ENCODE measurements at regions not wholly inside any gene's neighbourhood (a gene's known extent, or its start where the extent isn't known, plus 50 kb on each side); places are given as distances from the start of the nearest gene placed in this dataset.
"Not testable (repeated sequence)": the region's sequence is repeated elsewhere in the genome, so short reads cannot be mapped to it uniquely, and the experiment has no call there.

DNA sequence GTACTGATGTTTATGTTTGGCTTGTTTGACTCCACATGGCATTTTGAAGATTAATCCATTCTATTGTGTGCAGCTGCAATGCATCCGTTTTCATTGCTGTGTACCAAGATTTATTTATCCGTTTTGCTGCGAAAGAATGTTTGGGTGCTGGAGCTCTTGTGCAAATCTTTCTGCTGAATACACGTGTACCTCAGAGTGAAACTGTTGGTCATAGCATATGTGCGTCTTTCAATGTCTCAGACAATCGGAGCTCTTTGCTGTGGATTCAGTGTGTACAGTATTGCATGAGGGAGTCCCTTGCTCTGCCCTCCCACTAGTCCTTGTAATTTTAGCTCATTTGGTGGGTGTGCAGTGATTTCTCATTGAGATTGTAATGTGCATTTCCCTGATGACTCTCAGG, 545.4 kb downstream of the TBC1D22A start:
- no peak for DNase-seq (ENCODE audit: low read depth)

DNA sequence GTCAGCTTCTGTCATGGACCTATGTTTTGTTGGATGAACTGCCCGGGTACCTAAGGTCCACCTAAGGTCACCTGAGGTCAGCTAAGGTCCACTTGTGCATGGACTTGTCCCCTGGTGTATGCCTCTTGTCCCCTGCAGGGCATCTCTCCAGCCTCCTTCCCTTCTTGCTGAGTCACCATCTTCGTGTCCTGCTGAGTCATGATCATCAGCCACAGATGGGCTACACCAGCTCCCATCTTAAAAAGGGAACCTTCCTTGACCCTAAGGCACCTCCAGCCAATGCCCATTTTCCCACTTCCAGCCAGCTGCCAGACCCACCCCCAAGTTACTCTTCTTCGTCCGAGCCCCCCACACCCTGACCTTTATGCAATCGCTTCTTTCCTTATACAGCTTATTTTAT, 544.9 kb downstream of the TBC1D22A start:
- no peak for DNase-seq (ENCODE audit: low read depth)

DNA sequence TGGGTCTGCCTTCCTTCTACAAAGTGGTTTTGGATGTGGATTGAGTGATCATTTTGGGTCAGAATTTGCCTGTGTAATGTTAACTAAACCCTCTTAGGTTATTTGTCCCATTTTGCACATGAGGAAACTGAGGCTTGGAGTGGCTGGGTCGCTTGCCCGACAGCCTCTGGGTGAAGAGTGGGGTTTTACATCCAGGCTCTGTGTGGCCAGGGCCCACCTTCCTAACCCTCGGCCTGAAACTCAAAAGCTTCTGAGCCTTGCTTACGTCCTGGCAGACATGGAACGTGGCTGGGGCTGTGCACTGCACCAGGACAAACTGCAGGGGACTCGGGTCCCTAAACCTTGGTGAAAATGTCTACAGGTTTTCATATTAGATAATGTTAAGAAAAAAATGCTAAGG, 542.4 kb downstream of the TBC1D22A start:
- no peak for DNase-seq (ENCODE audit: low read depth)

DNA sequence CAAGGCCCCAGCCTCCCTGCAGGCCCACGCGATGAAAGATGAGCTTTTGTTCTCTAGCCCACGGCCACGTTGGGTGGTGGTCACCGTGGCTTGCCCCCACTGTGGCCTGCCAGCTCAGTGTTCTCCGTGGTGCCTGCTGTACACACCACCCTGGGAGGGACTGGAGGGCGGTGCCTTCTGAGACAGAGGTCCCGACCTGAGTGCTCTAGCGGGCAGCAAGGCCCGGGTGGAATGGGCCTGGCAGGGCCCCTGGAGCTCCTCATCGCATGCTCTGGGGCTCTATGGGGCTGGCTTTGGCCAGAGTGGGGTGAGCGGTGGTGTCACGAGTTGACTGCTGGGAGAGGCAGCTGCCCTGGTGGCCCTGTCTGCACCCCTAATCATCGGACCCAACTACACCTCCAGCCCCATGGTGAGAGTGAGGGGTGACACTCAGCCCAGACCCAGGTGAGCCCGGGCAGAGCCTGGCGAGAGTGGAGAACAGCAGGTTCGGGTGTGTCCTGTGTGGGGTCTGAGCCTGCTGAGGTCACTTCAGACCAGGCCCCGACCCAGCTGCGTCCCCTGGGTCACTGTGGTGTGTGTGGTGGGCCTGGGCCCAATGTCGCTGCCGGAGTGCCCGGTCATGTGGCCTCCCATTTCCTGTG, 541.9 kb downstream of the TBC1D22A start:
- DNase-seq (ENCODE audit: low read depth) = no peak

DNA sequence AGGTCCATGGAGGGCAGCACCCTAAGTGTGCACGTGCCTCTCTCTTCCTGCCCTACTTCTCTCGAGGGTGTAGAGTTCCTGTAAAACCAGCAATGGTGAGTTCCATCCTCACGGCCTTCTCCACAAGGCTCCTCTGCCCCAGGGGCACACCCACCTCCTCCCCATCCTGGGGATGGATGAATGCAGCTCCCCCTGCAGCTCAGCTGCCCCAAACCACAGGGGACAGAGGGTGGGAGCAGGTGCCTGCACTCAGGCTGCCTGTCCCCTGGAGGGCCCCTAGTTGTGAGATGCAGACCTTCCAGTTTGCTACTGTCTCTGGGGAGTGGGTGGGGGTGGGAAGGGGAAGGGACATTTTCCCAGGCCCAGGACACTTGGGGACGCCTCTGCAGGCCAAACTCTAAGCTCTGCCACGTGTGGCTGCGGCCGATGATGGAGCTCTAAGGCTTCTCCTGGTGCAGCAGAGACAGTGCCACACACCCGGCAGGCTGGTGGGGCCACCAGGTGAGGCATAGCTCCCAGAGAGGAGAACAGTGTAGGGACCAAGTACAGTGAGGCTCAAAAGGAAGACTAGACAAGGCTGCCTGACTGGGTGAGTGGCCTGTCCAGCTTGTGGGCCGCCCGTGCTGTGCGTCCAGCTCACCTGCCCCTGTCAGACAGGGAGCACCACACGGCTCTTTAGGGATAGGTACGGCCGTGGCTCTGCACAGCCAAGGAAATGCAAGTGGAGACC, 540.9 kb downstream of the TBC1D22A start:
- no peak for DNase-seq (ENCODE audit: low read depth)

DNA sequence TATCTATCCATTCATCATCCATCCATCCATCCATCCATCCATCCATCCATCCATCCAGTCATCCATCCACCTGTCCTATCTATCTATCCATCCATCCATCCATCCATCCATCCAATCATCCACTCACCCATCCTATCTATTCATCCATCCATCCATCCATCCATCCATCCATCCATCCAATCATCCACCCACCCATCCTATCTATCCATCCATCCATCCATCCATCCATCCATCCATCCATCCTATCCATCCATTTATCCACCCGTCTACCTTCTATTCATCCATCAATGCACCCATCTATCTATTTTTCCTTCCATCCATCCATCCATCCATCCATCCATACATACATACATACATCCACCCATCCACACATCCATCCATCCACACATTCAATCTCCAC, 540.1 kb downstream of the TBC1D22A start:
- not testable (repeated sequence) for DNase-seq (ENCODE audit: low read depth)

DNA sequence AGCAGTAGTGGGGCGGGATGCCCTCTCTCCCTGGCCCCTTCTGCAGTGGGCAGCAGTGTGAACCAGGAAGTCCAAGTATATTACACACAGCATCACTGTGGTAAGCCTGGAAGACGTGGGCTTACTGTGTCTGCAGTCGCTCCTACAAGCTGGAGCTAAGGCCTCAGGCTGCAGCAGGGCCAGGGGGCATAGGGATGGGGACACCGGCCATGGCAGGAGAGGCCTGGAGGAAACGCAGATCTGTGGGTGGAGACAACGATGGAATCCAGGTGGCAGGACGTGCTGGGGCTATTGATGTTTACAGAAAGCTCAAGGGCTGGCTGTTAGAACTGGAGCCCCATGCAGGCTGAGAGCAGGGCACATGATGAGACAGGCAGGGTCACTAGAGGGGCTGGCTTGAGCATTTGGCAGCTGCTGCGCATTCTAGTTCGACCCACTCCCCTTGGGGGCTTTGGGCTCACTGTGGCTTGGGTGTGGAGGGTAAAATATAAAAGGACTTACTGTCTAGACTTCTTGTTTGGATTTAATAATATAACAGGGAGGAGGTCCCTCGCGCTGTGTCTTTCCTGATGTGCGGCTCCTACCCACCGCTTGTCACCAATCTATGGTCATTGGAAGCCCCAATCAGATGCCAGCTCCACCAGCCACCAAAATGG, 539.5 kb downstream of the TBC1D22A start:
- no peak for DNase-seq (ENCODE audit: low read depth)

DNA sequence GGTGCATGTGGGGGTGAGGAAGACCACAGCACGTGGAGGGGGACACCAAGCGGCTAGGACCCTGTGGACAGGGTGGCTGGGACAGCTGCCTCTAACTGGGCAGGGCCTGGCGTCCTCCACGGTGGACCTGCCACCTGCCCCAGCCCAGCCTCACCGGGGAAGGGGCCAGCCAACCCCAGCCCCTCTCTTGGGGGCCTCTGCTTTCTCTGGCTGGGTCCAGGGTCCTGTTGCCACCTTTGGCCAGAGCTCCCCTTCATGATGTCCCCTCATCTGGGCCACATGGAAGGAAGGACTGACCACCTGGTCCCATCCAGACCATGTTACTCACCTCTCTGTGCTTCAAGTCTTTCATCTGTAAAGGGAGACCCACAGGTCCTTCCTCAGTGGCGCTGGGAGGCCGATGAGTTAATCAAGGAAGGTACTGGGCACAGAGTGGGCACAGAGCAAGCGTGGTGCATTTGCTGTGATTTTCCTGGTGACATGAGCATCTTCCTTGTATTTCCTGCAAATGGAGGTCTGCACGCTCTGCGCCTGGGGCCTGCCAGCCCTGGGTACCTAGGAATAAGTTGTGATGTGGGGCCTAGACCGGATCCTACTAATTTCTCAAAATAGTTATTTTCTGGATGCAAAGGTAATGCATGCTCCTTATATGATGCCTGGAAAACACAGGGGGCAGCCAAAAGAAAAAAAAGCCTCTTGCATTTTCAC, 538.4 kb downstream of the TBC1D22A start:
- no peak for DNase-seq (ENCODE audit: low read depth)

DNA sequence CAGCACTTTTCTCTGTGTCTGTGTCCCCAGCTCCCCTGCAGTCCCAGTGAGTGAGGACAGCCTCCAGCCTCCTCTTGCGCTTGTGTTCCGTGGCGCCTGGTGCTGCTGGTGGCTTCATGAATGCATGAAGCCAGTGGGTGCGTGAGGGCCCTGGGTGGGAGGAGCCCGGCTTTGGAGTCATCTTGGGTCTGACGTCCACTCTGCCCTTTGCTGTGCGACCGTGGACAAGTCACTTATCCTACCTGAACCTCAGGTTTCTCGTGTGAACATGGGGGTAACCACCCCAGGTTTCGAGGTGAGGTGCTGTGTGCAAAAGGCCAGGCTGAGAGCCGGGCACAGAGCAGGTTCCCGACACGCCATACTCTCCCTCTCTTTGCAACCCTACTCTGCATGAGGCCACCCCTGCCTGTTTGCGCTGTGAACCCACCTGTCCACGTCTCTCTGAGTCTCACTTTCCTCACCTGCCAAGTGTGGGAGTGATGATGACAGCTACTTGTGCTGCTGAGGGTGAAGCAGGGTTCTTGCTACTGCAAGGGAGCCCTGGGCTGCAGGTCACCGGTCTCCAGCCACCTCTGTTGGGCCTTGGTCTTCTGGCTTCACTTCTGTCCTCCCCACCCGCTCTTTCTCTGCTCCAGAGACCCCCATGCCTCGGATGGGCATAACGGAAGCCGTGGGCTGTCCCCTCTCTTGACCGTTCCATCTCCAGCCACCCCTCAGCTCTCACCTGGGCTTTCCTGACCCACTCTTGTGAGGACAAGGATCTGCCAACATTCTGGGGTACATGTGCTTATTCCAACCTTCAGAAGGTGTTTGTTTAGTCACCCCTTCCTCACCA, 537.6 kb downstream of the TBC1D22A start:
- no peak for DNase-seq (ENCODE audit: low read depth)

DNA sequence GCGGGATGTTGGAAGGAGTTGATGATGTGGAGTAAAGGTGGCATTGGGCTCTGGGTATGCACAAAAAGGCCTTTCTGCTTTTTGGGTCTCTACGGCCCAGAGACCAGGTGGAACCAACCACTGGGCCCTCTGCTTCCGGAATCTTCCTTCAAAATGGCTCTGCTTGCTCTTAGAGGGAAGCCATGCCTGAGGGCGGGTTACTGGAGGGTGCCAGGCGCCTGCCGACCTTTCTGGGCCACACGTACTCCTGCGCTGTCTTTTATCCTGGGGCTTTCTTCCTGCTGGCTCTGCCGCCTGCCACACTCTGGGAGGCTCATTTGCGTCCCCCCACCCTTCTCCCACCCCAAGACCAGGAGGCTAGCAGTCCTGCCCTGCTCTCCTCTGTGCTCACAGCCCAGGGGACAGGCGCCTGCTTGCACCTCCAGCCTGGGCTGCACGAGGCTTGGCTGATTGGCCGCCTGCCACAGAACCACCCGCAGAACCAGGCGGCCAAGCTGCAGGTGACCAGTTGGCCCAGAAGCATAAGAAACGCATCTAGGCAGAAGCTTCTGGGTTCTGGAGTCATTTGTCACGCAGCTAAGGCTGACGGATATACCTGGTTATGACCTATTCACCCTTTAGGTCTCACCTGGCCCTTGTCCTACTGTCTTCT, 536.9 kb downstream of the TBC1D22A start:
- DNase-seq (ENCODE audit: low read depth) = no peak

DNA sequence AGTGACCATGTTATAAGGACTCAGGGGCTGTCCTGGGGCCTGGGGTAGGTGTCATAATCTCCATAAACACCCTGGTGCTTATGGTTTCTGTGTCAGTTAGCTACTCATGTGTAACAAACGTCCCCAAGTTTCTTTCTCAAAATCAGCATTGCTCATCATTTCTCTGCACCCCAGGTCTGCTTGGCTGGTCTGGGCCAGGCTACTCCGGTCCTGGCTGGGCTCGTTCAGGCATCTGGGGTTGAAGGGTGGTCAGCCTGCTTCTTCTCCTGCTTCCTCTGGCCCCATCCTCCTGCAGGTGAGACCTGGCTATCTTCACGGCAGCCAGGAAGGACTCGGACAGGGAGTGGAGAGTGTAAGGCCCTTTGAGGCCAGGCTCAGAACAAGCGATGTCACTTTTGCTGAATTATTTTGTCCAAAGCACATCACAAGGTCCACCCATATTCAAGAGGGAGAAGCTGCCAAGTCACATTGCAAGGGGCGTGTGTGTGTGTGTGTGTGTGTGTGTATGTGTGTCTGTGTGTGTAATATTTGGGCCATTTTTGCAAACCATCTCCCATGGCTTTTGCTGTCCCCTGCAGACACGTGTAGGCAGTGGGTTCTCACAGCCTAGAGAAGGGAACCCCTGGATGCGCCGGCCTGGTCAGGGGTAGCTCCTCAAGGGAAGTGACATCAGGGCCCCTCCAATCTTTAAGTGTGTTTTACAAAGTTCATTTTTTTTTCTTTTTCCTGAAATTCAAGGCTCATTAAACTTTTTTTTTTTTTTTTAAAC, 535.8 kb downstream of the TBC1D22A start:
- no peak for DNase-seq (ENCODE audit: low read depth)

DNA sequence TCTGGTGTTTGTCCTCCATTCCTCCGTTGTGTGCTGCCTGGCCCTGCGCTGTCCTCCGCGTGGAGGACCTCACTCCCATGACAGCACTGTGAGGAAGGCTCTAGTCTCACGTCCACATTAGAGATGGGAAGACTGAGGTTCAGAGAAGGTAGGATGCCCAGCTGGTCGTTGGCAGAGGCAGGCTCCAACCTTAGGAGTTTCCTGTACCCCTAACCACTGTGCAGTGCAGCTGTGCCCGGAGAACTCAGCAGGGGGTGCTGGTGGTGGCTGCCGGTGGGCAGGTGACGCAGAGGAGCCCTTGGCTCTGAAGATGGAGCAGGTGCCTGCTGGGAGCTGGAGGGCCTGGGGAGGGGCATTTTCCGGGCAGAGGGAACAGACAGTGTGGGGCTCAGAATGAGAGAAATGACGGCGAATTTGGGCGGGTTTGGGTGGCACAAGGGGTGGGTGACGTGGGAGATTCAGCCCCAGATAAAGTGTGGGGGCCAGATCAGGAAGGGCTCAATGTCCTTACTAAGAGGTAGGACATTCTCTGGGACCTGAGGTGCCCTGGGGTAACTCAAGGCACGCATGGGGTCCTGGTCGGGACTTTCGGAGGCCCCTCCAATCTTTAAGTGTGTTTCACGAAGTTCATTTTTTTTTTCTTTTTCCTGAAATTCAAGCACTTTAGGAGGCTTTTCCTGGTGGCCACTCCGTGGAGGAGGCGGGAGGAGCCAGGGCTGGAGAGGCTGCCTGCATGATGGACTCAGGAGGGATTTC, 535.0 kb downstream of the TBC1D22A start:
- DNase-seq (ENCODE audit: low read depth) = no peak

DNA sequence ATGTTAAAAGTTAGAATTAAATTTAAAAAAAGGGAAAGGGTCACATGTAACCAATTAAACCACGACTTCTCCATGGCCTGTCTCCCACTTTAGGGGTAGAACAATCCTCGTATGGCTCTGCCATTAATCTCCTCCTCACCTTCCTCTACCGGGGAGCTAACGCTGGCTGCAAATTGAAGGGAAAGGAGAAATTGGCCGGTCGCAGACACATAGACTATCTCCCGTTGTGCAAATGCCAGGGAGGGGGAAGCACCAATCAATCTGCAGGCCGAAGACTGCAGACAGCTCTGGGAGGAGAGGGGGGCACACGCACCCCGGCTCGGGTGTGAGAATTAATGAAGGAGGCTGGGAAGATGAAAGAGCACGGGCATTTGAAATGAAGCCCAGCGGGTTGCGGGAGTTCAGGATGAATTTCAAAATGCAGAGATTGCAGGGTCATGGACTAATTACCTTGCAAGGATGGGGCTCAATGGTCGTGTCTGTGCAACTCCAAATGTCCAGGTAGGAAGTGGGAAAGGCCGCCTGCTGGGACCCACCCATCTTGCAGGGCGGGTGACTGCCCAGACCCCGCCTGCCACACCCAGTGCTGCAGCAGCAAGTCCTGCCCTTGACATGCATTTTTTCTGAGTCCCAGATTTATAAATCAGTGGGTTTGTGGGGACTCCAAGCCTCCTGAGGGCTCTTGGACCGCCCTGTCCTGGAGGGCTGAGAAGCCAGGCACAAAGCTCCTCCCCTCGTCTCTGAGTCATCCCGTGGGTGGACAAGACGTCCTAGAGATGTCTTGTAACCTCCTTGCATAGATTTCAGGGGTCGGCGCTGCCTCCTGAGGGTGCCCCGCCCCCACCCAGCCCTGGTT, 534.2 kb downstream of the TBC1D22A start:
- no peak for DNase-seq (ENCODE audit: low read depth)

DNA sequence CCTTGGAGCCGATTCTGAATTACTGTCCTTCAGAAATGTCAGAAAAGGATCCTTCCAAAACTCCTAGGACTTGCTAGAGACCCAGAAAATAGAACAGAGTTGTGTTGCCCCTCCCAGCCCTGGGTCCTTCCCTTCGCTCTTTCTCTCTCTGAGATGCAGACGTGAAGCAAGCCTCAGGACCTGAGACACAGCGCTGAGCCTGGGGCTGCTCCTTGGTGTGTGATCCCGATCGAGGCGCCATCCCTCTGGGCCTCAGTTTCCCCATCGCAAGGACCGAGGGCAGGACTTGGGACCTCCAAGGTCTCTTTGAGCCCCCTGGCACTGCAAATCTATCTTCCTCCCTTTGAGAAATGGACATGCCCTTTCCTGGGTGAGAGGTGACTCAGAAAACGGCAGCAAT, 533.5 kb downstream of the TBC1D22A start:
- no peak for DNase-seq (ENCODE audit: low read depth)

DNA sequence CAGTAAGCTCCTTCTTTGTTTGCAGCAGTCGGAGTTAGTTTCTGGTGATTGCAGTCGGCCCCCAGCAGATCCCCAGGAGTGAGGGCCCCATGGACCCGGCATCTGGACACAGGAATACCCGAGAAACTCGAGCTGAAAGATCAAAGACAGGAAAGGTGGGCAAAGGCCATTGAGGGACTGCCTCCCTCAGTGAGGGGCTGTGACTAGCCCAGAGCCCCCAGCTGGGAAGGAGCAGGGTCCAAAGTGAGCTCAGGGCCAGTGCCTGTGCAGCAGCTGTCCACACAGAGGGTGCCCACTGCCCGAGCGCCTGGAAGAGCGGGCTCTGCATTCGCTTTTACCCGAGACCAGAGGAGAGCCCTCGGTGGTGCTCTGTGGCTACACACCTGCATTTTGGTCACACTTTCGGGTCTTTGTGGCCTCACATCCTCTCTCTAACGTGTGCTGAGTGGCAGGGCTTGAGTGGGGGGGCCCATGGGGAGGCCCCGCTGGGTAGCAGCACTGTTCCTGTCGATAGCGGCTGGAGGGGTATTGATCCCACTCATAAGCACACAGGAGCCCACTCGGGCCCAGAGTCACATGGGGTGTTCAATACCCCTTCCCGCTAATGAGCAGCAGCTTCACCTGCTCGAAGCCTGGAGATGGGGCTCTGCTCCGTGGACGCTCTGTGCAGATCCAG, 532.9 kb downstream of the TBC1D22A start:
- DNase-seq (ENCODE audit: low read depth) = no peak

DNA sequence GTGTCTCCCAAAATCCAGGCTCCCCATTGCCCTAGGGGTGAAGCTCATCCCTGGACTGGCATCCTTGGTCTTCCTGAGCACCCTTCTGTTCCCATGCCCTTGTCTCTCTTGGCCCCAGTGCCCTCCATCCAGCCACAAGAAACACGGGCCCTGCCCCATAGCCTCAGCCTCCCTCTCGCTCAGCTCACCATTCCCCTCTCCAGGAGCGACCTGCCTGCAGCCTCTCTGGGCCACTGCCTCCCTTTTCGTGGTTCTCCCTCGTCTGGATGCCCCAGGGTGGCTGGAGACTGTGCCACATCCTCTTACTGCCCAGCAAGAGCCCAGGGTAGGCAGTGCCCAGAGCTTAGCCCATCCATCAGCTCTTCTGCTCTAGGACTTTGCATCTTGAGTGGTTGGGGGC, 532.1 kb downstream of the TBC1D22A start:
- DNase-seq (ENCODE audit: low read depth) = no peak

DNA sequence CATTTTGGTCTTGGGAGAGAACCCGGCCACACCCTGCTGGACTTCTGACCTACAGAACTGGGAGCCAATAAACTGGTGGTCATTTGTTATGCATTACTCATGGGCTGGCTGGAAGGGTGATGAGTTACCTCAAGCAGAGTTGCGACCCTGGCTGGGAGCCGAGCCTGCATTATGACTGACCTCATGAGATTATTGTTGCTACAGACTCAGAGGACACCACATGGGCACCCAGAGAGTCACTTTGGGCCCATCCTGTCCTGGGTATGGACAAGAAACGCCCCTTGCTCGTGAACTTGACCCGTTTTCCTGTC, 531.7 kb downstream of the TBC1D22A start:
- no peak for DNase-seq (ENCODE audit: low read depth)

Data from stimulated activated CD8-positive, alpha-beta memory T cell treated with anti-CD3 and anti-CD28 coated beads, Interleukin-12 subunit alpha, Interleukin-12 subunit beta, amount 100 ng/mL, for 1 hour (primary cell).